ENCODE measurements at regions not wholly inside any gene's neighbourhood (a gene's known extent, or its start where the extent isn't known, plus 50 kb on each side); places are given as distances from the start of the nearest gene placed in this dataset.

GRCh38 chr11:79492008-79492407 lies 51.2 kb upstream of the TENM4 start:
- TF ChIP-seq CTCF (IDR thresholded peaks at IDR 0.05; ENCODE audit: poor library complexity) (no peak), EZH2 (IDR thresholded peaks at IDR 0.05; ENCODE audit: borderline replicate concordance) (no peak)
